SK-N-SH (cell line): ENCODE measurements at regions not wholly inside any gene's neighbourhood (a gene's known extent, or its start where the extent isn't known, plus 50 kb on each side); places are given as distances from the start of the nearest gene placed in this dataset.

Experiments used
- CTCF ChIA-PET: fragments of 300-600, 350-600 bp; formaldehyde crosslinking; extraction: SDS; loops from one replicate; lab custom pipeline; 2021; lab: Yijun Ruan, JAX
- POLR2A ChIA-PET: fragments of 350-600 bp; sonication (Branson Sonifier 250); formaldehyde crosslinking; extraction: SDS; loops from one replicate; lab custom pipeline; 2020; ENCODE audit warnings: antibody characterized with exemption, inconsistent platforms; lab: Yijun Ruan, JAX
- DNase-seq: peaks from one replicate; pipeline ENCODE4 v3.0.0; 2012
- H2AFZ ChIP-seq: fragments of 200-600 bp; sonication (generic); 2 replicates; pipeline ENCODE4 v1.8.1; 2016; ENCODE audit warnings: antibody characterized with exemption, mild to moderate bottlenecking, low read depth
- H3F3A ChIP-seq: fragments of 200-600 bp; sonication (generic); replicated peaks from 2 replicates; pipeline ENCODE3; 2016; ENCODE audit warnings: antibody characterized with exemption, mild to moderate bottlenecking; ENCODE audit not compliant: insufficient read depth
- H3K27ac ChIP-seq, 2 experiments: fragments of 200-500 bp in 1 of 2; fragments of 200-600 bp in 1 of 2; sonication (Bioruptor generic) in 1 of 2; sonication (generic), shearing (Covaris generic) in 1 of 2; 2 replicates each; pipeline versions ENCODE4 v1.5.1 to v1.6.1; 2014 to 2016; ENCODE audit warnings: low read depth in 2 of 2, inconsistent platforms in 1 of 2, low read length in 1 of 2, mild to moderate bottlenecking in 1 of 2, mixed read lengths in 1 of 2
- H3K27me3 ChIP-seq: fragments of 200-600 bp; sonication (generic), shearing (Covaris generic); 2 replicates; pipeline ENCODE4 v1.6.1; 2016; ENCODE audit warnings: mixed run types; ENCODE audit not compliant: insufficient read depth
- H3K36me3 ChIP-seq, 2 experiments: fragments of 200-500 bp in 1 of 2; fragments of 200-600 bp in 1 of 2; sonication (Bioruptor generic) in 1 of 2; sonication (generic) in 1 of 2; replicated peaks in 1 of 2; 2 replicates each; pipeline versions ENCODE3 to v1.5.1; 2014 to 2016; ENCODE audit warnings: low read length in 1 of 2, mild to moderate bottlenecking in 1 of 2; ENCODE audit not compliant: insufficient read depth in 2 of 2, control insufficient read depth in 1 of 2
- H3K4me1 ChIP-seq, 2 experiments: fragments of 200-500 bp in 1 of 2; fragments of 200-600 bp in 1 of 2; sonication (Bioruptor generic) in 1 of 2; sonication (generic), shearing (Covaris generic) in 1 of 2; 2 replicates each; pipeline versions ENCODE4 v1.5.1 to v1.6.1; 2014 to 2016; ENCODE audit warnings: low read depth in 1 of 2, low read length in 1 of 2, mixed run types in 1 of 2; ENCODE audit not compliant: insufficient read depth in 2 of 2, control insufficient read depth in 1 of 2
- H3K4me2 ChIP-seq: fragments of 200-600 bp; sonication (generic), shearing (Covaris generic); 2 replicates; pipeline ENCODE4 v1.6.1; 2017; ENCODE audit warnings: mixed run types
- H3K4me3 ChIP-seq, 2 experiments: fragments of 200-500 bp in 1 of 2; fragments of 200-600 bp in 1 of 2; sonication (Bioruptor generic) in 1 of 2; sonication (generic), shearing (Covaris generic) in 1 of 2; 2 replicates each; pipeline versions ENCODE4 v1.5.1 to v1.8.1; 2014 to 2016; ENCODE audit warnings: low read depth in 2 of 2, inconsistent platforms in 1 of 2, low read length in 1 of 2, mild to moderate bottlenecking in 1 of 2, mixed read lengths in 1 of 2, moderate library complexity in 1 of 2
- H3K79me2 ChIP-seq: fragments of 200-600 bp; sonication (generic); 2 replicates; pipeline ENCODE4 v1.8.1; 2017; ENCODE audit warnings: mild to moderate bottlenecking; ENCODE audit not compliant: insufficient read depth
- H3K9ac ChIP-seq: fragments of 200-600 bp; sonication (generic); 2 replicates; pipeline ENCODE4 v1.6.1; 2017; ENCODE audit warnings: mixed run types
- H3K9me2 ChIP-seq: fragments of 200-600 bp; sonication (generic); 2 replicates; pipeline ENCODE4 v1.6.1; 2017; ENCODE audit warnings: mixed run types
- H3K9me3 ChIP-seq: fragments of 200-600 bp; sonication (generic); 2 replicates; pipeline ENCODE4 v1.6.1; 2017; ENCODE audit warnings: mixed run types, mild to moderate bottlenecking, moderate library complexity
- H4K20me1 ChIP-seq: fragments of 200-600 bp; sonication (generic); 2 replicates; pipeline ENCODE4 v1.6.1; 2017; ENCODE audit warnings: mild to moderate bottlenecking, mixed run types; ENCODE audit not compliant: insufficient read depth
- EZH2phosphoT487 ChIP-seq: fragments of 200-600 bp; sonication (generic); IDR thresholded peaks from 2 replicates; pipeline ENCODE4 v1.6.1; 2017; ENCODE audit warnings: low read depth, mixed run types, mild to moderate bottlenecking, antibody characterized with exemption, moderate library complexity, borderline replicate concordance
- FOSL2 ChIP-seq: IDR thresholded peaks from 2 replicates; pipeline ENCODE4 v1.4.0; 2012; ENCODE audit warnings: low read depth, mild to moderate bottlenecking, moderate library complexity, borderline replicate concordance
- IRF3 ChIP-seq: fragments of 150-350 bp; IDR thresholded peaks from 2 replicates; pipeline ENCODE4 v1.6.1; 2016; ENCODE audit warnings: mild to moderate bottlenecking, low read depth, low read length
- JUND ChIP-seq: IDR thresholded peaks from 2 replicates; pipeline ENCODE4 v1.4.0; 2012
- NFIC ChIP-seq: IDR thresholded peaks from 2 replicates; pipeline ENCODE4 v1.4.0; 2012; ENCODE audit warnings: borderline replicate concordance
- NRF1 ChIP-seq: IDR thresholded peaks from 2 replicates; pipeline ENCODE4 v1.6.1; 2012; ENCODE audit warnings: low read depth, mild to moderate bottlenecking, low read length
- RAD21 ChIP-seq: IDR thresholded peaks from 2 replicates; pipeline ENCODE4 v1.6.1; 2012; ENCODE audit warnings: mild to moderate bottlenecking, low read length
- RFX5 ChIP-seq: IDR thresholded peaks from 2 replicates; pipeline ENCODE4 v1.6.1; 2012; ENCODE audit warnings: mild to moderate bottlenecking, improper control_type of control experiment, low read length
- SIN3A ChIP-seq: IDR thresholded peaks from 2 replicates; pipeline ENCODE4 v1.6.1; 2012; ENCODE audit warnings: low read depth, mild to moderate bottlenecking, low read length, moderate library complexity, borderline replicate concordance
- TAF1 ChIP-seq: IDR thresholded peaks from 2 replicates; pipeline ENCODE4 v1.6.1; 2012; ENCODE audit warnings: low read depth, mild to moderate bottlenecking, low read length, moderate library complexity, borderline replicate concordance
- USF1 ChIP-seq: IDR thresholded peaks from 2 replicates; pipeline ENCODE4 v1.4.0; 2012; ENCODE audit warnings: low read depth, borderline replicate concordance
- WGBS: methylation state at CpG from one replicate; pipeline ENCODE4 v1.1.6; 2017; ENCODE audit warnings: low lambda C conversion rate; 5-methylcytosine and 5-hydroxymethylcytosine counted together
- TF ChIP-seq, protein P1 (sequence below): IDR thresholded peaks from 2 replicates; pipeline ENCODE4 v1.6.1; 2012; ENCODE audit warnings: mild to moderate bottlenecking, low read depth, low read length, moderate library complexity

DNA sequence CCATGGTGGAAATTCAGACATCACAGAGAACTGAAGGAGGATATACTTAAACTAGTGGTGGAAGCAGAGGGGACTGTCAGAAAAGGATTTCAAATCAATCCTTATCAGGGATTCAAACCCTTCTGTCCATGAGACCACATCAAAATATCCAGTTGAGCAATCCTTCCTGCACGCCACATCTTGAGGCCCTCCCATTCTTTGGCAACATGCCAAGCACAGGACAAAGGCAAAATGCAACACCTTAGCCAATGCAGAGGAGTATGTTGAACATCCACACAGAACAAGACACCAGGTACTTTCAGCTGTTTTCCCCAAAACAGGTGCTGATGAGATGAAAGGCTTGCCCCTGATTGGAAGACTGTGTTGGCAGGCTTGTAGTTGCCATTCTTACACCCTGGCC, 81.8 kb upstream of the PLXNA2 start:
- H3K27ac ChIP-seq, result no peak overlapping the region
- H3F3A ChIP-seq, result no peaks in the 10 kb centered on the region
- H3K27me3 ChIP-seq, result no peaks in the 10 kb centered on the region
- H3K79me2 ChIP-seq, result no peaks in the 10 kb centered on the region
- no peak overlapping the region for H3K4me3 ChIP-seq
- no peak overlapping the region for H2AFZ ChIP-seq
- POLR2A ChIA-PET, result no interaction called here
- no peak for DNase-seq
- no peak overlapping the region for H3K9ac ChIP-seq
- H4K20me1 ChIP-seq, result no peaks in the 10 kb centered on the region
- TF ChIP-seq RFX5 (no peak), USF1 (no peak), NRF1 (no peak), RAD21 (no peak), EZH2phosphoT487 (no peak), FOSL2 (no peak), SIN3A (no peak), JUND (no peak)
- TF ChIP-seq, protein P1, sequence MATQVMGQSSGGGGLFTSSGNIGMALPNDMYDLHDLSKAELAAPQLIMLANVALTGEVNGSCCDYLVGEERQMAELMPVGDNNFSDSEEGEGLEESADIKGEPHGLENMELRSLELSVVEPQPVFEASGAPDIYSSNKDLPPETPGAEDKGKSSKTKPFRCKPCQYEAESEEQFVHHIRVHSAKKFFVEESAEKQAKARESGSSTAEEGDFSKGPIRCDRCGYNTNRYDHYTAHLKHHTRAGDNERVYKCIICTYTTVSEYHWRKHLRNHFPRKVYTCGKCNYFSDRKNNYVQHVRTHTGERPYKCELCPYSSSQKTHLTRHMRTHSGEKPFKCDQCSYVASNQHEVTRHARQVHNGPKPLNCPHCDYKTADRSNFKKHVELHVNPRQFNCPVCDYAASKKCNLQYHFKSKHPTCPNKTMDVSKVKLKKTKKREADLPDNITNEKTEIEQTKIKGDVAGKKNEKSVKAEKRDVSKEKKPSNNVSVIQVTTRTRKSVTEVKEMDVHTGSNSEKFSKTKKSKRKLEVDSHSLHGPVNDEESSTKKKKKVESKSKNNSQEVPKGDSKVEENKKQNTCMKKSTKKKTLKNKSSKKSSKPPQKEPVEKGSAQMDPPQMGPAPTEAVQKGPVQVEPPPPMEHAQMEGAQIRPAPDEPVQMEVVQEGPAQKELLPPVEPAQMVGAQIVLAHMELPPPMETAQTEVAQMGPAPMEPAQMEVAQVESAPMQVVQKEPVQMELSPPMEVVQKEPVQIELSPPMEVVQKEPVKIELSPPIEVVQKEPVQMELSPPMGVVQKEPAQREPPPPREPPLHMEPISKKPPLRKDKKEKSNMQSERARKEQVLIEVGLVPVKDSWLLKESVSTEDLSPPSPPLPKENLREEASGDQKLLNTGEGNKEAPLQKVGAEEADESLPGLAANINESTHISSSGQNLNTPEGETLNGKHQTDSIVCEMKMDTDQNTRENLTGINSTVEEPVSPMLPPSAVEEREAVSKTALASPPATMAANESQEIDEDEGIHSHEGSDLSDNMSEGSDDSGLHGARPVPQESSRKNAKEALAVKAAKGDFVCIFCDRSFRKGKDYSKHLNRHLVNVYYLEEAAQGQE, result no peak
- WGBS, result 54% methylated on average over 1 of the region's 1 CpG
- no peaks in the 10 kb centered on the region for H3K9me2 ChIP-seq
- no peak overlapping the region for H3K4me2 ChIP-seq
- no peaks in the 10 kb centered on the region for H3K9me3 ChIP-seq
- no peaks in the 10 kb centered on the region for H3K36me3 ChIP-seq
- no peaks in the 10 kb centered on the region; a peak in 1 of 4 replicates for H3K4me1 ChIP-seq
- CTCF ChIA-PET, result no interaction called here

DNA sequence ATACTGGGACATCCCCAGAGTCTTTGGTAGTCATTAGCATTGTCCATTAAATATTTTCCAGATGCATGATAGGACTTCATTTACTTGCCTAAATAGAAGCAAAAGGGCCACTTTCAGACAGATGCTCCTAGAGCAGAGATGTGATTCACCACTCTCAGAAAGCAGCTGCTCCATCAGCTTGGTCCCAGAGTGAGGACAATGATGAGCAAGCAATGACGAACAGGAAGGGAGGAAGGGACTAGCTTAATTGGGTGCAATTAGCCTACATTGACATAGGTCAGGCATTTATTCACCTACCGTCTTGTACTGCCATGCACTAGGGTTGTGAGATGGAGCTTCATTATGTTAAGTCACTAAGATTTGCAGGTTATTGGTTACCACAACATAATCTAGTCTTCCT, 85.1 kb upstream of the PLXNA2 start:
- H3F3A ChIP-seq, result no peaks in the 10 kb centered on the region
- H3K9ac ChIP-seq, result no peak overlapping the region
- H3K9me2 ChIP-seq, result no peaks in the 10 kb centered on the region
- H4K20me1 ChIP-seq, result no peaks in the 10 kb centered on the region
- no peak overlapping the region for H3K27ac ChIP-seq
- H3K27me3 ChIP-seq, result no peaks in the 10 kb centered on the region
- DNase-seq, result no peak
- H3K4me3 ChIP-seq, result no peak overlapping the region
- ChIA-PET CTCF (interaction anchor here (1.1 to 1.8 kb wide), 3 partner anchors 13 to 28 kb away, joined by 3 to 5 read pairs (median 4); no protein-coding TSS in a partner anchor), POLR2A (no interaction called here)
- no peak overlapping the region for H3K4me2 ChIP-seq
- H3K4me1 ChIP-seq, result peaks cover 0 to 15% of the 10 kb centered on the region in 2 experiments; a peak in 2 of 4 replicates
- TF ChIP-seq IRF3 (no peak), NFIC (no peak), EZH2phosphoT487 (no peak), TAF1 (no peak)
- H3K79me2 ChIP-seq, result no peaks in the 10 kb centered on the region
- no peaks in the 10 kb centered on the region for H3K9me3 ChIP-seq
- WGBS, result 38% methylated on average over 2 of the region's 2 CpGs
- H2AFZ ChIP-seq, result no peak overlapping the region
- H3K36me3 ChIP-seq, result no peaks in the 10 kb centered on the region
